ENCODE measurements at regions not wholly inside any gene's neighbourhood (a gene's known extent, or its start where the extent isn't known, plus 50 kb on each side); places are given as distances from the start of the nearest gene placed in this dataset.

DNA sequence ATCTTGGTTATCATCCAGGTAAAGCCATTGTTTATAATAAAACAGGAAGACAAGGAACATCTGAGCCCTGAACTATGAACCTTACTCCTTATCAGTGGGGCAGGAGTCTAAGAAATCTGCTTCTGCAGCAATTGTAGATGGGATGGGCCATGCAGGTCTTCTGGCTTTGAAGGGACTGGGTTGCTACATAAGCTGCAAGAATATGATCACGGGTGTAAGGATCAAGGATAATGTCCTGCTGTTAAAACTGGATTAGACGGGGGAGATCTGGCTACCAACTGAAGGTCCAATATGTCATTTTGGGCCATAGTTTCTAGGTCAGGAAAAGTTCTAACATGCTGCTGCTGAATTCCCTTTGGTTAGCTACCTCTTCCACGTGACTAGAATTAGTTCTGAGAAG lies 1363.4 kb upstream of the CELF2 start:
- no peak overlapping the region for H3K18ac ChIP-seq (ENCODE audit: low read length)
- no peaks in the 10 kb centered on the region for H3K79me1 ChIP-seq (ENCODE audit: low read length)
- no peak overlapping the region for H3K4ac ChIP-seq (ENCODE audit: low read depth, low read length)
- H3K23ac ChIP-seq (ENCODE audit: low read length), result no peak overlapping the region
- no peak overlapping the region for H3K4me2 ChIP-seq (ENCODE audit: low read length)
- H3K79me2 ChIP-seq (ENCODE audit: control insufficient read depth, insufficient read depth, low read length), result no peaks in the 10 kb centered on the region
- no peak overlapping the region for H2BK120ac ChIP-seq (ENCODE audit: low read depth, low read length)
- no peaks in the 10 kb centered on the region for H3K4me1 ChIP-seq (ENCODE audit: control insufficient read depth, low read depth, low read length)
- H2BK15ac ChIP-seq (replicated peaks; ENCODE audit: low read depth), result no peak overlapping the region
- WGBS (ENCODE audit: extremely low coverage, insufficient coverage, low lambda C conversion rate), result no CpG with 5 or more reads among the region's 3 CpGs
- H3K4me3 ChIP-seq (ENCODE audit: low read length), result no peak overlapping the region
- H3K27ac ChIP-seq (ENCODE audit: low read depth, low read length), result no peak overlapping the region
- no peak overlapping the region for H2BK5ac ChIP-seq (ENCODE audit: low read length)
- no peak for DNase-seq
- H3K27me3 ChIP-seq (ENCODE audit: insufficient read depth, low read length, poor library complexity), result no peaks in the 10 kb centered on the region
- no peak overlapping the region for H3K56ac ChIP-seq (ENCODE audit: low read length)
- H3K9ac ChIP-seq (ENCODE audit: low read length), result no peak overlapping the region
- H4K5ac ChIP-seq (ENCODE audit: low read length), result no peak overlapping the region
- H3K36me3 ChIP-seq (ENCODE audit: control insufficient read depth, insufficient read depth, low read length), result no peaks in the 10 kb centered on the region
- no peak overlapping the region for H4K8ac ChIP-seq (ENCODE audit: low read depth, low read length)
- no peak overlapping the region for H2AK5ac ChIP-seq (ENCODE audit: low read length)

DNA sequence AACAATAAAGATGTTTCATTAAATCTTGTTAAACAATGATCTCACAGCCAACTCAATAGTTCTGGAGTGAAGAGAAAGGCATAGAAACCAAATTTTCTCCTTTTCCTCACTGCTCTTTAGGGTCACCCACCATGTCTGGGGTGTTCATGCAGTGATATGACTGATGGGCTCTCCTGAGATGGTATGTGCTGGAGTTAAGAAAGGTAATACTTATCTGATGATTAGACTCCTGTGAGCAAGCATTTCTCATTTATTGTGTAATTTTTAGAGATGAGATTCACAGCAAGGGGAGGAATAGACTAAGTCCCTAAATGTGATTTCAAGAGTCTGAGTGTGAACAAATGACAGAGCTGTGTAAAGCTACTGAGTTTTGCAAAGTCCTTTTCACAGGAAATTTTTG lies 1361.3 kb upstream of the CELF2 start:
- no peak overlapping the region for H4K8ac ChIP-seq (ENCODE audit: low read depth, low read length)
- H2BK120ac ChIP-seq (ENCODE audit: low read depth, low read length), result no peak overlapping the region
- H3K27me3 ChIP-seq (ENCODE audit: insufficient read depth, low read length, poor library complexity), result no peaks in the 10 kb centered on the region
- no peak overlapping the region for H3K4ac ChIP-seq (ENCODE audit: low read depth, low read length)
- H2BK15ac ChIP-seq (replicated peaks; ENCODE audit: low read depth), result no peak overlapping the region
- no peaks in the 10 kb centered on the region for H3K79me1 ChIP-seq (ENCODE audit: low read length)
- no peak overlapping the region for H3K56ac ChIP-seq (ENCODE audit: low read length)
- H3K36me3 ChIP-seq (ENCODE audit: control insufficient read depth, insufficient read depth, low read length), result no peaks in the 10 kb centered on the region
- no peak overlapping the region for H4K5ac ChIP-seq (ENCODE audit: low read length)
- DNase-seq, result no peak
- H3K18ac ChIP-seq (ENCODE audit: low read length), result no peak overlapping the region
- no peak overlapping the region for H3K9ac ChIP-seq (ENCODE audit: low read length)
- no peak overlapping the region for H3K4me2 ChIP-seq (ENCODE audit: low read length)
- no peak overlapping the region for H2AK5ac ChIP-seq (ENCODE audit: low read length)
- no peaks in the 10 kb centered on the region for H3K79me2 ChIP-seq (ENCODE audit: control insufficient read depth, insufficient read depth, low read length)
- no peak overlapping the region for H3K4me3 ChIP-seq (ENCODE audit: low read length)
- H2BK5ac ChIP-seq (ENCODE audit: low read length), result no peak overlapping the region
- no peak overlapping the region for H3K23ac ChIP-seq (ENCODE audit: low read length)
- H3K4me1 ChIP-seq (ENCODE audit: control insufficient read depth, low read depth, low read length), result no peaks in the 10 kb centered on the region
- no peak overlapping the region for H3K27ac ChIP-seq (ENCODE audit: low read depth, low read length)

DNA sequence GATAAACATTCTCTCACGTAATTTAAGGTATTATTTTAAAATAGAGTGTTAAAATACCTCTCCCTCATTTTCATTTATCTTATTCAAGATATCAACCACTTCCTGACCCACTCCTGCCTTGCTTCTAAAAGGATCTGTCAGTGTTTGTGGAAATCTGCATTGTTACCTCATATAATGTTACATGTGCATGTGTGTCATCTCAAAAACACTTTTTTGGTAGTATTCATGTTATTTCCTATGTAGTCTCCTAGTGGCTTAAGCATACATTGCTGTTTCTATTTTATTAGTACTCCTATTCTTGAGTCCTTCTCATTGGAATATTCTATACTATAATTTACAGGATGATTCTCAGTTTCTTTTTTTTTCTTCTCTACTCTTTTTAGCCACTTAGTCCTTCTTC lies 1360.7 kb upstream of the CELF2 start:
- Histone ChIP-seq H3K79me2 (ENCODE audit: control insufficient read depth, insufficient read depth, low read length) (no peaks in the 10 kb centered on the region), H4K8ac (ENCODE audit: low read depth, low read length) (no peak overlapping the region), H3K36me3 (ENCODE audit: control insufficient read depth, insufficient read depth, low read length) (no peaks in the 10 kb centered on the region), H3K4me2 (ENCODE audit: low read length) (no peak overlapping the region), H3K27me3 (ENCODE audit: insufficient read depth, low read length, poor library complexity) (no peaks in the 10 kb centered on the region), H3K9ac (ENCODE audit: low read length) (no peak overlapping the region), H3K23ac (ENCODE audit: low read length) (no peak overlapping the region), H4K5ac (ENCODE audit: low read length) (no peak overlapping the region), H2BK15ac (replicated peaks; ENCODE audit: low read depth) (no peak overlapping the region), H2BK120ac (ENCODE audit: low read depth, low read length) (no peak overlapping the region), H2AK5ac (ENCODE audit: low read length) (no peak overlapping the region), H3K4me1 (ENCODE audit: control insufficient read depth, low read depth, low read length) (no peaks in the 10 kb centered on the region), H3K27ac (ENCODE audit: low read depth, low read length) (no peak overlapping the region), H2BK5ac (ENCODE audit: low read length) (no peak overlapping the region), H3K79me1 (ENCODE audit: low read length) (no peaks in the 10 kb centered on the region), H3K18ac (ENCODE audit: low read length) (no peak overlapping the region), H3K4me3 (ENCODE audit: low read length) (no peak overlapping the region), H3K56ac (ENCODE audit: low read length) (no peak overlapping the region), H3K4ac (ENCODE audit: low read depth, low read length) (no peak overlapping the region)
- no CpG with 5 or more reads among the region's 1 CpG for WGBS (ENCODE audit: extremely low coverage, insufficient coverage, low lambda C conversion rate)
- DNase-seq, result no peak

DNA sequence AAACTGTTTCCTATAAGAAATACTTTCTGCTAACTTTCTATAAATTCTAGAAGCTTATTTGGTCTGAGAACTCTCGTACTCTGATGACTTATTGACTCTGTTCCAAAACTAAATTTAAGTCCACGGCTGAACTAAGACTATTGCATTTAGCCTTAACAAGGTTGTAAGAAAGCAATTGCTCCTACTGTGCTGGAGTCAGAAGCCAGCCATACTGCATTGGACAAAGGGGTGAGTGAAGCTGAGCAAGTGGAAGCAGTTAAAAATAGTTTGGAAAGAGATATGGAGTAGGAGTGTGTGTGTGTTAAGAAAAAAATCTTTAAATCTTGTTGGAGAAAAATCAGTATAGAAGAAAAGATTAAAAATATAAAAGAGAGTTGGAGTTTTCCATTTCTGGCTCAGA lies 1360.1 kb upstream of the CELF2 start:
- no peak overlapping the region for H3K56ac ChIP-seq (ENCODE audit: low read length)
- H2BK5ac ChIP-seq (ENCODE audit: low read length), result no peak overlapping the region
- H4K5ac ChIP-seq (ENCODE audit: low read length), result no peak overlapping the region
- no peaks in the 10 kb centered on the region for H3K79me2 ChIP-seq (ENCODE audit: control insufficient read depth, insufficient read depth, low read length)
- H2BK120ac ChIP-seq (ENCODE audit: low read depth, low read length), result no peak overlapping the region
- WGBS (ENCODE audit: extremely low coverage, insufficient coverage, low lambda C conversion rate), result no CpG with 5 or more reads among the region's 2 CpGs
- H3K36me3 ChIP-seq (ENCODE audit: control insufficient read depth, insufficient read depth, low read length), result no peaks in the 10 kb centered on the region
- no peak overlapping the region for H3K4me2 ChIP-seq (ENCODE audit: low read length)
- H2AK5ac ChIP-seq (ENCODE audit: low read length), result no peak overlapping the region
- H3K9ac ChIP-seq (ENCODE audit: low read length), result no peak overlapping the region
- no peak overlapping the region for H3K23ac ChIP-seq (ENCODE audit: low read length)
- H3K4me1 ChIP-seq (ENCODE audit: control insufficient read depth, low read depth, low read length), result no peaks in the 10 kb centered on the region
- no peak for DNase-seq
- H3K4ac ChIP-seq (ENCODE audit: low read depth, low read length), result no peak overlapping the region
- H3K4me3 ChIP-seq (ENCODE audit: low read length), result no peak overlapping the region
- no peak overlapping the region for H3K27ac ChIP-seq (ENCODE audit: low read depth, low read length)
- H2BK15ac ChIP-seq (replicated peaks; ENCODE audit: low read depth), result no peak overlapping the region
- no peaks in the 10 kb centered on the region for H3K27me3 ChIP-seq (ENCODE audit: insufficient read depth, low read length, poor library complexity)
- no peaks in the 10 kb centered on the region for H3K79me1 ChIP-seq (ENCODE audit: low read length)
- H4K8ac ChIP-seq (ENCODE audit: low read depth, low read length), result no peak overlapping the region
- H3K18ac ChIP-seq (ENCODE audit: low read length), result no peak overlapping the region

DNA sequence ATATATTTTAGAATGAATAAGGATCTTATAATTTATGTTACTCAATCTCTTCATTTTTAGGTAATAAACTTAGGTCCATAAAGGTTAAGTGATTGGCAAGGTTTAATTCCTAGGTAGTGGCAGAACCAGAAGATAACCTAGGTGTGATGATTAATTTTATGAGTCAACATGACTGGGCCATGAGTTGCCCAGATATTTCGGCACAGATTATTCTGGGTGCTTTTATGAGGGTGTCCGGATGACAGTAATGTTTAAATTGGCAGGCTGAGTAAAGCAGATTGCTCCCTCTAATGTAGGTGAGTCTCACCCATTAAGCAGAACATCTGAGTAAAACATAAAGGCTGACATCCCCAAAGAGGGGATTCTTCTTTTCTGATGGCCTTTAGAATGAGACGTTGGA lies 1349.3 kb upstream of the CELF2 start:
- H3K4ac ChIP-seq (ENCODE audit: low read depth, low read length), result no peak overlapping the region
- H3K23ac ChIP-seq (ENCODE audit: low read length), result no peak overlapping the region
- no peak overlapping the region for H2AK5ac ChIP-seq (ENCODE audit: low read length)
- no peak for DNase-seq
- H3K79me2 ChIP-seq (ENCODE audit: control insufficient read depth, insufficient read depth, low read length), result no peaks in the 10 kb centered on the region
- no peak overlapping the region for H3K4me3 ChIP-seq (ENCODE audit: low read length)
- no peaks in the 10 kb centered on the region for H3K36me3 ChIP-seq (ENCODE audit: control insufficient read depth, insufficient read depth, low read length)
- no CpG with 5 or more reads among the region's 3 CpGs for WGBS (ENCODE audit: extremely low coverage, insufficient coverage, low lambda C conversion rate)
- H3K18ac ChIP-seq (ENCODE audit: low read length), result no peak overlapping the region
- H4K5ac ChIP-seq (ENCODE audit: low read length), result no peak overlapping the region
- H3K79me1 ChIP-seq (ENCODE audit: low read length), result no peaks in the 10 kb centered on the region
- H2BK15ac ChIP-seq (replicated peaks; ENCODE audit: low read depth), result no peak overlapping the region
- H2BK5ac ChIP-seq (ENCODE audit: low read length), result no peak overlapping the region
- H3K9ac ChIP-seq (ENCODE audit: low read length), result no peak overlapping the region
- H3K27me3 ChIP-seq (ENCODE audit: insufficient read depth, low read length, poor library complexity), result no peaks in the 10 kb centered on the region
- H3K27ac ChIP-seq (ENCODE audit: low read depth, low read length), result no peak overlapping the region
- peaks cover 2% of the 10 kb centered on the region for H3K4me1 ChIP-seq (ENCODE audit: control insufficient read depth, low read depth, low read length)
- H3K56ac ChIP-seq (ENCODE audit: low read length), result no peak overlapping the region
- no peak overlapping the region for H3K4me2 ChIP-seq (ENCODE audit: low read length)
- no peak overlapping the region for H4K8ac ChIP-seq (ENCODE audit: low read depth, low read length)
- H2BK120ac ChIP-seq (ENCODE audit: low read depth, low read length), result no peak overlapping the region

DNA sequence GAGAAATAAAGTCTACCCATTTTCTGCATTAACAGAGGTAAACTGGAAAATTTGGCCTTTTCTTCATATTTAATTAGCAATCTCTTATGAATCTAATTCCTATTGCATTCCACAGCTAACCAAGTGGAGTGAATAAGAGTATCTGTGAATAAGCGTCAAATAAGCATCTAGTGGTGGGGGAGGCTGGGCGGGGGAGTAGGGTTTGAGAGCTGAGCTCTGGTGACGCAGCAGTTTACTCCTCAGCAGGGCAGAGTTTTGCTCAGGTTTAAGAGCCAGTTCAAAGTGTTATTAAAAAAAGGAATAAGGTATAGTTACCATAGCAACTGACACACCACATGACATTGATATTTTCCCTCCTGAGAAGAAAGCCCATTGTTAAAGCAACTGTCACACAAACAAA lies 1346.8 kb upstream of the CELF2 start:
- Histone ChIP-seq H3K4me1 (ENCODE audit: control insufficient read depth, low read depth, low read length) (peaks cover 2% of the 10 kb centered on the region), H3K79me2 (ENCODE audit: control insufficient read depth, insufficient read depth, low read length) (no peaks in the 10 kb centered on the region), H2AK5ac (ENCODE audit: low read length) (no peak overlapping the region), H3K27me3 (ENCODE audit: insufficient read depth, low read length, poor library complexity) (no peaks in the 10 kb centered on the region), H2BK120ac (ENCODE audit: low read depth, low read length) (no peak overlapping the region), H3K27ac (ENCODE audit: low read depth, low read length) (no peak overlapping the region), H3K56ac (ENCODE audit: low read length) (no peak overlapping the region), H4K8ac (ENCODE audit: low read depth, low read length) (no peak overlapping the region), H3K9ac (ENCODE audit: low read length) (no peak overlapping the region), H3K36me3 (ENCODE audit: control insufficient read depth, insufficient read depth, low read length) (no peaks in the 10 kb centered on the region), H3K79me1 (ENCODE audit: low read length) (no peaks in the 10 kb centered on the region), H2BK15ac (replicated peaks; ENCODE audit: low read depth) (no peak overlapping the region), H3K4me2 (ENCODE audit: low read length) (no peak overlapping the region), H3K4ac (ENCODE audit: low read depth, low read length) (no peak overlapping the region), H3K23ac (ENCODE audit: low read length) (no peak overlapping the region), H4K5ac (ENCODE audit: low read length) (no peak overlapping the region), H3K4me3 (ENCODE audit: low read length) (no peak overlapping the region), H2BK5ac (ENCODE audit: low read length) (no peak overlapping the region), H3K18ac (ENCODE audit: low read length) (no peak overlapping the region)
- WGBS (ENCODE audit: extremely low coverage, insufficient coverage, low lambda C conversion rate), result no CpG with 5 or more reads among the region's 3 CpGs
- DNase-seq, result peak; percentile 31

Data from mesendoderm (in vitro differentiated cells).